WI38 (cell line): ENCODE measurements at regions not wholly inside any gene's neighbourhood (a gene's known extent, or its start where the extent isn't known, plus 50 kb on each side); places are given as distances from the start of the nearest gene placed in this dataset.
"Not testable (repeated sequence)": the region's sequence is repeated elsewhere in the genome, so short reads cannot be mapped to it uniquely, and the experiment has no call there.

ENCODE experiments used
- H3K4me3 ChIP-seq: 2 replicates; pipeline ENCODE4 v1.5.1; 2011; ENCODE audit warnings: low read depth, mild to moderate bottlenecking, control low read depth, low read length
- CTCF ChIP-seq: IDR thresholded peaks from 2 replicates; pipeline ENCODE4 v1.5.1; 2012; ENCODE audit warnings: low read depth, mild to moderate bottlenecking, control low read depth, low read length

GRCh38 chr16:59108374-59108773 is 374.3 kb upstream of the GOT2 start:
- H3K4me3 ChIP-seq, result no peak overlapping the region
- no peak for TF ChIP-seq CTCF

GRCh38 chr16:59096682-59097081 is 362.6 kb upstream of the GOT2 start:
- H3K4me3 ChIP-seq, result not testable (repeated sequence)

- no peak overlapping the region for H3K4me3 ChIP-seq
- TF ChIP-seq CTCF, result no peak
Measured at GRCh38 chr16:59090541-59090940, 356.4 kb upstream of the GOT2 start.

GRCh38 chr16:59088431-59088830 is 354.3 kb upstream of the GOT2 start:
- H3K4me3 ChIP-seq, result no peak overlapping the region
- TF ChIP-seq CTCF, result no peak

GRCh38 chr16:59087641-59088040 is 353.5 kb upstream of the GOT2 start:
- no peak for TF ChIP-seq CTCF
- H3K4me3 ChIP-seq, result no peak overlapping the region

GRCh38 chr16:59067205-59067604 is 333.1 kb upstream of the GOT2 start:
- no peak for TF ChIP-seq CTCF

GRCh38 chr16:59060207-59060606 is 326.1 kb upstream of the GOT2 start:
- no peak overlapping the region for H3K4me3 ChIP-seq
- no peak for TF ChIP-seq CTCF

More at GRCh38 chr16:59067205-59067604, 333.1 kb upstream of the GOT2 start:
- no peak overlapping the region for H3K4me3 ChIP-seq

- no peak overlapping the region for H3K4me3 ChIP-seq
Measured at GRCh38 chr16:59058250-59058649, 324.1 kb upstream of the GOT2 start.

More at GRCh38 chr16:59058250-59058649, 324.1 kb upstream of the GOT2 start:
- TF ChIP-seq CTCF, result no peak
